Kasumi-1 (cell line): ENCODE measurements at regions not wholly inside any gene's neighbourhood (a gene's known extent, or its start where the extent isn't known, plus 50 kb on each side); places are given as distances from the start of the nearest gene placed in this dataset.
"Not testable (repeated sequence)": the region's sequence is repeated elsewhere in the genome, so short reads cannot be mapped to it uniquely, and the experiment has no call there.

Source experiments
- DNase-seq, 2 experiments: peaks; one replicate each; lab custom pipeline; 2025; lab: John Stamatoyannopoulos, UW

DNA sequence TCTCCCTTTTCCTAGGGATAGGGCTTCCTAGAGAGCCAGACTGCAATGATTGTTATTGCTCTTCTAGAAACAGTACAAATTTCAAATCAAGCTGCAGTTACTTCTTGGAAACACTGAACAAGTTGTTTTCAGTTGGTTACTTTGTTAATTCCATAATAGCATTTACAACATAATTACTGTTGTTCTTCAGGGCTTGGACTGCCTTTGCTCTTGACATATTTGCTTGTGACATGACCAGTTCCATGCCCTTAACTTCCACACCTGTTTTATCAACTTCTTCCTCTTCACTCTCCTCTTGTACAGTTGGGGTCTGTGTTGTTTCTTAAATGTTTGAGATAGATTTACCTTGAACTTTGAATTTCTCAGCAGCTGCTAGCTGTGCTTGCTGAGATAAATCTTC, 104.4 kb downstream of the SEC23IP start:
- DNase-seq: no peak

DNA sequence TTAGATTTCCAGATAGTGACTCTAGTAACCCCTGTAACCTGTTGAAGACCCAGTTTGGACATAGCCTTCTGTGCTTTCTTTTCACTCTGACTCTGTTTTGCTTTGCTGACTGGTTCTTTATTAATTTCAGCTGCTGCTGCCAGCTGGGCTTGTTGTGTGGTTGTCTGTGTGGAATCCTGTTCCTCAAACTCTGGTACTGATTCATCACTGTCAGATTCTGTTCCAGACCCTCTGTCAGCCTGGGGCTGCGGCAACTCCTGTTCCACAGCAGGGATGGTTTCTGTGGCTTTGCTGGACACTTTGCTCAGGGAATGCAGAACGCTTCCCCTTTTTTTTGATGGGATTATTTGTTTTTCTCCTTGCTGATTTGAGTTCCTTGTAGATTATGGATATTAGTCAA, 104.9 kb downstream of the SEC23IP start:
- DNase-seq: no peak

DNA sequence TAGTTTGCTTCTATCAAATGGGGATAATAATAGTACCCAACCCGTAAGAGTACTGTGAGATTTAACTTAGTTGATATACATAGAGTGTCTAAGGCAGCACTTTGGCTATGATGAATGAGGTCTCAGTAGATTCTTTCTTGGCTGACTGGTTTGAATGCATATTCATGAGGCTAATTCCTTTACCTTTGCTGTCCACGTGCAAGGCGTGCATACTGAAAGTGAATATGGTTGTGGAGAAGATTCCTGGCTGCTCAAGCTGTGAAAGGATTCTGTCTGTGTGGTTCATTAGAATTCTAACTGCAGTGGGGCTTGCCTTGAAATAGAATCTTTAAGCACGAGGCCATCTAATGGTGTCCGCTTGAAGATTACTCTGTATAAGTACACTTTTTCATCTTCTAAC, 110.3 kb downstream of the SEC23IP start:
- DNase-seq: no peak

DNA sequence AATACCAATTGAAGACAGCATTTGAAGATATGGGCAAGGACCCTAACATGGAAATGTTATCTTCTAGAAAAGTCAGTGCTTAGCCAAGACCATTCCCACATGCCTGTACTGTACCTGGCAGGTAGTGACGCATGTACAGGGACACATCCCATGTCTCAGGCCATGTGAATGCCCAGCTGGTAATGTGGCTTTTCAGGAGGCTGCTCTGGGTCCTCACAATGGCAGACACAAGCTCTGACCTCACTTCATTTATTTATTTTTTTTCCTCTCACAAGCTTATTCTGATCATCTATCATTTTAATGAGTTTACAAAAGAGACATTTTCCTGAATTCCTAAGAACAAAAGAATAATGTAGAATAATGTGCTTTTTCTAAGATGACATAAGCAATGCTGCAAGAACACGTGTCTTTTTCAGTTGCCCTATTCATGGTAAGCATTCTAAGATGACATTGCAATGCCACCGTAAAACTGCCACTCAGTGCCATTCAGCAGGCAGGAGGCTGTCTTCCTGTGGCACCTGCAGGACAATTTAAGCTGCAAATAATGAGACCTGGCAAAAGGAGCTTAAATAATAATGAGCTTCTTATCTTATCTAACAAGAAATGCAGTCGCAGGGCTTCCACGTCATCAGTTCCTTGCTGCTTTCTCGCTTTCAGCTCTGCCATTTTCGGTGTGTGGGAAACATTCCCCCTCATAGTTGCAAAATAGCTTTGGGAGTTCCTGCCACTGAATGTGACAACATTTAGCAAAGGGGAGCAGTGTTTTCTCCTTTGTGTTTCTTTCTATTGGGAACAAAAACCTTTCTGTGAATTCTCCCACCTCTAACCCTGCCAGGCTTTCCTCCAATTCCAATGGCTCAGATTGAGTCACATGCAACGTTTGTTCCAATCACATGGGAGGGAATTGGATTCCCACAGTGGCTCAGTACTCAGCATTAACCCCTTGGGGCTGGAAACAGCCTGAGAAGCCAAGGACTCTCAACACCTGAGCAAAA, 113.0 kb downstream of the SEC23IP start:
- DNase-seq: no peak

DNA sequence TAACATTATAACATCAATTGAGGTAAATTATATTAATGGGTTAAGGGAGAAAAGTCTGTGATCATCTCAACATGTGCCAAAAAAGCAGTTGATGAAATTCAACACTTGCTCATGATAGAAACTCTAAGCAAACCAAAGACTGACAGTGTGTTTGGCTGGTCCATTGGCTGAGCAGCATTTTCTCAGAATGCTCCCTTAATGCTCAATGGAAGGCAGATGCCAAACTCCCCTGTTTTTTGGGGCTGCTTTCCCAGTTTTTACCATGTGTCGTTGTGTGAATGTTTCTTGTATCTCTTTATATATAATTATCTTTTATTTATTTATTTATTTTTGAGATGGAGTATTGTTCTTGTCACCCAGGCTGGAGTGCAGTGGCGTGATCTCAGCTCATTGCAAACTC, 114.7 kb downstream of the SEC23IP start:
- DNase-seq: no peak

DNA sequence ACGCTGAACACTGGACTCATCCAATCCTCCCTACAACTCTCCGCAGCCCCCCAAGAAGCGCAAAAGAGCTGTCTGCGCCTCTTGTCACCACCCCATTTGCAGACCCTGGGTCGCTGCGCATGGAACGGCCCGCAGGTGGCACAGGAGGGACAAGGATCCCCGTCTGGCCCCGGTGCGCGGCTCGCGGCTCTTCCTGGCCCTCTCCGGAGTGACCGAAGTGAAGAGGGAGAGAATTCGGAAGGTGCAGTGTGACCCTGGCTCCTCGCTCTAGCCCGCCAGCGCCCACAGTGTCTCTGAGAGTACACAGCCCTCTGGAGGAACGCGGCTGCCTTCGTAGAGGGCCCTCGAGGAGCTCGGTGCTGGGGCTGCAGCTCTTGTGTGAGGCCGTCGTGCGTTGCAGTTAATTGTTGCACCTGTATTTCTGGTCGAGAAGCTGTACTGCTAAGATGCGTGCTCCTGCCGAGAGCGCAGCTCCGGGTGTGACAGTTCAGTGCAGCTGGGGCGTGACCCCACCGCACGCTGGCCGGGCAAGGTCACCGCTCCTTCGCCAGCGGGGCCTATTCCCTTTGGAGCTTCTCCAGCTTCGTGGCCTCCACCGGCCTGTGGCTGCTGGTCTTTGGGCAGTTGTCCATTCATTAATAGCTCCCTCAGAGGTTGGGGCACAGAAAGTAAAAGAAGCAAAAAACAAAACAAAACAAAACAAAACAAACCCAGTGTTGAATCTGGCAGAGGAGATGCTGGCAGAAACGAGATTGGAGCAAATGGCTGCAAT, 119.0 kb downstream of the SEC23IP start:
- no peak for DNase-seq

DNA sequence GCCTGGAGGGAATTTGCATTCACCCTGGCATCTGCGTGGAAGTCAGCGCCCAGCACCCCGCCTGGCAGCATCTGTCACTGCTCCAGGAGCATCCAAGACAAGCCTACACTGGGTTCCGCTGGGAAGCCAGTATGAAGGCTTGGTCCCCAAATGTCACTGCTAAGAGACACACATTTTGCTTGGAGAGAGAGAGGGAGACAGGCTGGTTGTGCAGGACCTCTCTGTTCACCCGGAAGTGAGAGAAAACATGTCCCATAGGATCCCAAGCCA, 119.5 kb downstream of the SEC23IP start:
- no peak for DNase-seq

DNA sequence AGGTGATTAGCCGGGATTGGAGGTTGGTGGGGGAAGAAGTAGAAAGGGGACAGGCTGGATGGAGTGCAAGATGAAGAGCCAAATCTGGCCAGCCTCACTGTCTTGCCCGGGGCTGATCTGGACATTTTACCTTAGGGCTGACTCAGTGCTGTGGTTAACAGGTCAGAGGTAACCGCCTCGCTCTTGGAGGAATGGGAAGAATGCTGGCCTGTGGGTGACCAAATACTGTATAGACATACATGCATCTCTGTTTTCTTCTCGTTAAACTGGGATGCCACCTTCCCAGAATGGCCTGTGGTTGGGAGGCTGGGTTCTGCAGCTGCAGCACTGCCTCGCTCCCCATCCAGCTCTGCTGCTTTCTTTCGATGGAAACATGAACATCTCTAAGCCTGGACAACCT, 120.0 kb downstream of the SEC23IP start:
- DNase-seq: no peak

DNA sequence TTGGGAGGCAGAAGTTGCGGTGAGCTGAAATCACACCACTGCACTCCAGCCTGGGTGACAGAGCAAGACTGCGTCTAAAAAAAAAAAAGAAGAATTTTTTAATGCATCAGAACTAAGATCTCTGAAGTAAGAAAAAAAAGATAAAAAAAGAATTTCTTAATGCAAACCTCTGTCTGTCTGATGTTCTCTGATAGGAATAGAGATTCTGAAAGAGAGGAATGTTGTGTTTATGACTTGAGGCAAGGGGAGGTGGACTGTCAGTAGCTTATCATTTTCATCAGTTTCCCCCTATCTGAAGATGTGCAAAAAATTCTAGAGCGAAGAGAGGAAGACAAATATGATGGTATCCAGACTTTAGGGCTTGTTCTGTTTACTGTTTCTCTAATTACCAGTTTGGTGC, 121.5 kb downstream of the SEC23IP start:
- no peak for DNase-seq

DNA sequence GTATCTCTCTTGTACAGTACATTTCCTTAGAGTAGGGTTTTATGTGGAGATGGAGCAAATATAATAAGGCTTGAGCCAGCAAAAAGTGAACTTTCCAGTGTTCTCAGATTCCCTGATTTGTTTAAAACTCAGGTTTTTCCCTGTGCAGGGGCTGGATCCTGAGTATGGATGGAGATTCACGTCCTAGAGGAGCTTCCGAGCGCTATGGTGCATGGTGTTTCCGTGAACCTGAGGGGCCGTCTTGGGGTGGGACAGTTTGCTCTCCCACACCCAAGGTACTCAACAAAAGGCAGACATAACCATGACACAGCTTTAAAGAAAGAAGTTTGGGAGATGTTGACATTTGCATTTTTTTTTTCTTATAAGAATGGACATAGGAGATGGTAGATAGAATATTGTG, 122.5 kb downstream of the SEC23IP start:
- DNase-seq: no peak

DNA sequence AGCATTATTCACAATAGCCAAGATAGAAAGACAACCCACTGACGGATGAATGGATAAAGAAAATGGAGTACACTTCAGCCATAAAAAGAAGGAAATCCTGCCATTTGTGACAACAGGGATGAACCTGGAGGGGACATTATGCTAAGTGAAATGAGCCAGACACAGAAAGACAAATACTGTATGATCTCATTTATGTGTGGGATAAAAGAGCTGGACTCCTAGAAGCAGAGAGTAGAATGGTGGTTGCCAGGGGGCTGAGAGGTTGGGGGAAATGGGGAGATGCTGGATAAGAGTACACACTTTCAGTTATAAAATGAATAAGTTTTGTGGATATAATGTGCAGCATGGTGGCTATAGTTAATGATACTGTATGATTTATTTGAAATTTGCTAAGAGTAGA, 124.4 kb downstream of the SEC23IP start:
- DNase-seq: no peak

DNA sequence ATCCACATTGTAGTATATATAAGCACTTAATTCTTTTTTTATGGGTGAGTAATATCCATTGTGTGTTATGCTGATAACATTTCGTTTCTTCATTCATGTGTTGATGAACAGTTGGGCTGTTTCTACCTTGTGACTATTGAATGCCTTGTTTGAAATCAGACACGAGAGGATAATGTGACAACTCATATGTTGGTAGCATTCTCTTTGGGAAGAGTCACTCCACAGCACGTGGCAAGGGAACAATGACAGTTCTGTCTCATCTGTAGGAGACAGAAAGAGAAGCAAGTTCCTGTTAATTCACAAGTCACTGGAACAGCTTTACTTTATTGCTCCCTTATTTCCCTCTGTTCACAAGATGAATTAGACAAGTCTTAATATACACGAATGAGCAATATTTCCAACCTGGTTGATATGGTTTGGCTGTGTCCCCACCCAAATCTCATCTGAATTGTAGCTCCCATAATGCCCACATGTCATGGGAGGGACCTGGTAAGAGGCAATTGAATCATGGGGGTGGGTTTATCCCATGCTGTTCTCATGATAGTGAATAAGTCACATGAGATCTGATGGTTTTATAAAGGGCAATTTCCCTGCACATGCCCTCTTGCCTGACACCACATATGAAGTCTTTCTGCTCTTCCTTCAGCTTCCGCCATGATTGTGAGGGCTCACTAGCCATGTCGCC, 125.3 kb downstream of the SEC23IP start:
- no peak for DNase-seq

DNA sequence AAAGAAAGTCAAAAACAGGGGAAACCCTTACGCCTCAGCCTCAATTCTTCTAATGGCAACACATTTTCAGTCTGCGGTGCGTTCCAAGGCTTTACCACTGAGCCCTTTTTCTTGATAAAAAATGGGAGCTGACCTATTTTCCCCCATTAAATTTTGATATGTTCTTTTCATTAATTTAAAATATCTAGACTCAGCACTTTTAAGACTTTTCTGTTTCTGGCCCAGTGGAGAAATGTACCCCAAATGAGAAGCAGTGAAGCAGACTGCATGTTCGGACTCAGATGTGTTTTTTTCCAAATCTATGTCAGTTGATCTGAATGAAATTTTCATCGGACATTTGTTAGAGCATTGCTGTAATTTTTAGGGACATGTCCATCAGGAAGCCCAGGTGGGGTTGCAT, 126.2 kb downstream of the SEC23IP start:
- DNase-seq: no peak

DNA sequence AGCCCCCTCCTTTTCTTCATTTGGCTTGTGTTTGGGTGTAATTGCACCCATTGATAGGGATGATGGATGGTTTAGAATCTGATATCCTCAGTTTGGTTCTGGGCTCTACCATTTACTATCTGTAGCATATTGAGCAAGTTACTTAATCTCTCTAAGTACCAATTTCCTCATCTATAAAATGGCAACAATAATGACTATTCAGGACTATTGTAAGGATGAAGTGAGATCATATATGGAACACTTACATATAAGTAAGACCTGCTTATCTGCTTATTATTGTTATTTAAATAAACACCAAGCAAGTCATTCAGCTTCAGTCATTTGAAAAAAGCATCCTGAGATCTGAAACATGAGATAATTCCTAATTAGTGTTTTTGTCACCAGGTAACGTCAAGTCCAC, 127.0 kb downstream of the SEC23IP start:
- no peak for DNase-seq

DNA sequence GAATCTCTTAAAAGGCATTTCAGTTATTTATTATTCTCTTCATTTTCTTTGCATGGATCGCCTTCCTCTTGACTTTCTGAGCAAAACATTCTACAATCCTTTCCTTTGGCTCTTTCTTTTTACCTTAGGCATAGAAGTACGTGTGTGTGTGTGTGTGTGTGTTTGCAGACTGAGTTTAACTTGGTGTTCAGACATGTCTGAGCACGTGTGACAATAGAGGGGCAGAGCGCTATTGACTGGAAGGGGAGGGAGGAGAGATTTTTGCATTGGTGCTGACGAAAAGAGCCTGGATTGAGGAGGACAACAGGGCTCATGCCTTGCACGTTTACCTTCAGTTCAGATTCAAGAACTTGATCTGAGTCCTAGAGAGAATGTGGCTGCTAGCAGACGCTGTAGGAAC, 129.8 kb downstream of the SEC23IP start:
- DNase-seq: no peak

DNA sequence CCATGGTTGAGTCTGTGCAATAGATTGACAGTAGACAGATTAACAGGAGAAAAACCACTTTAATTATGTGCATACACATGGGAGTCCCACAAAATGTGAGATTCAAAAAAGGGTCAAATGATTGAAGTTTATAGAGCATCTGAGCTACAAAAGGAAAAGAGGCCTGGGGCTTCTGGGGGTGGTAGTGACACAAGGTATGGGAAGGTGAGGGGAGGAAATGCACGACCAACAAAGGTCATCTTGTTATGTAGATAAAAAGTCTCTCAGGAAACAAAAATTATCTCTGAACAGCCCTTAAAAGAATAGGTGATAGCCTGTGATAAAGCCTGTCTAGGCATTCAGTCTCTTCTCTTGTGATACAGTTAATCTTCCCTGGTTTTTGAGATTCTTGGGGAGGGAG, 141.7 kb downstream of the SEC23IP start:
- no peak for DNase-seq

DNA sequence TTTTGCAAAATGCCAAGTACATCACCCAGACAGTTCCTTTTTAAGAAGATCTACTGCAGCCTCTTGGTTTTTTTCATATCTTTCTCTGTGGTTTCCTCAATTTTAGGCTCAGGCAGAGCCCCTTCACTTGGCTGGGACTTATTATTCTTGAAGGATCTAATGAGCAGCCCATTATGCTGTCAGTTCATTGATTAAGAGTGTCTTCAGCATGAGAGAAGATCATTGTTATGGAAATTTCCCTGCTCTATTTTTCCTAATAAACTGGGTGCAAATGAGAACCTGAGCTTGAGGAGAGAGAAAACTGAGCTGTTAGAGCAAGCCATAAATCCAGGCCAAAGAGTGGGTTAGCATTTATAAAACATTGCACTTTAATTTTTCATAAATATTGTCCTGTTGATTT, 146.5 kb downstream of the SEC23IP start:
- no peak for DNase-seq

DNA sequence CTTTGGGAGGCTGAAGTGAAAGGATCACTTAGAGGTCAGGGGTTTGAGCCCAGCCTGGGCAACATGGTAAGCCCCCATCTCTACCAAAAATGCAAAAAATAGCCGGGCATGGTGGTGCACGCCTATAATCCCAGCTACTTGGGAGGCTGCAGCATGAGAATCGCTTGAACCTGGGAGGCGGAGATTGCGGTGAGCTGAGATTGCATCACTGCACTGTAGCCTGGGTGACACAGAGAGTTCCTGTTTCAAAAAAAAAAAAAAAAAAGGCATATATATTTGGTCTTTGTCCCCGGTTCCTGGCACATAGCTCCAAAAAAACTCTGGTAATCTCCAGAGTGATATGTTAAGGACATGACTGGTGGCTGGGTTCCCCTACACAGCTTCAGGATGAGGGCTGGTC, 147.3 kb downstream of the SEC23IP start:
- DNase-seq: no peak

DNA sequence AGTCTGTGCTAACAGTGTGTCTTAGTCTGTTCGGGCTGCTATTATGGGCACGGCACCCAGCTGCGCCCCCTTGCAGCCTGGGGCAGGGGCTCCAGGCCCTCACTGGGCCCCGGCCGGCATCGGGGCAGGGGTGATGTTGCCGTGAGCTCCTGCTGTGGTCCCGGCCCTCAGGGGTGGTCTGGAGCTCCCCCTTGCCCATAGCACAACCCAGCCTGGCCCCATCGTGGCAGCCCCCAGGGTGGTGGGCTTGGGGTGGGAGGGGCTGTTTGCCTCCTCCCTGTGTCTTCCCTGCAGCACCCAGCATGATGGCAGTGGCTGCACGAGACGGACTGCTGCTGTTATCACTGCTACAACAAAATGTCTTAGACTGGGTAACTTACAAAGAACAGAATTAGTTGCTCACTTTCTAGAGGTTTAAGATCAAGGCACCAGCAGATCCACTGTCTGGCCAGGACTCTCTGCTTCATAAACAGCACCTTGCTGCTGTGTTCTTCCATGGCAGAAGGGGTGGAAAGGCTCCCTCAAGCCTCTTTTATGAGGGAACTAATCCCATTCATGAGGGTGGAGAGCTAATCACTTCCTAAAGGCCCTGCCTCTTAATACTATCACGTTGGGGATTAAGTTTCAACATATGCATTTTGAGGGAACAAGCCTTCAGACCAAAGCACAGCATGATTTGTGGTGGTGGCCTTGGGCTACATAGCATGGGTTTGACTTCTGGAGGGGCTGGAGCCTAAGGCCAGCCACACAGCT, 149.5 kb downstream of the SEC23IP start:
- no peak for DNase-seq

DNA sequence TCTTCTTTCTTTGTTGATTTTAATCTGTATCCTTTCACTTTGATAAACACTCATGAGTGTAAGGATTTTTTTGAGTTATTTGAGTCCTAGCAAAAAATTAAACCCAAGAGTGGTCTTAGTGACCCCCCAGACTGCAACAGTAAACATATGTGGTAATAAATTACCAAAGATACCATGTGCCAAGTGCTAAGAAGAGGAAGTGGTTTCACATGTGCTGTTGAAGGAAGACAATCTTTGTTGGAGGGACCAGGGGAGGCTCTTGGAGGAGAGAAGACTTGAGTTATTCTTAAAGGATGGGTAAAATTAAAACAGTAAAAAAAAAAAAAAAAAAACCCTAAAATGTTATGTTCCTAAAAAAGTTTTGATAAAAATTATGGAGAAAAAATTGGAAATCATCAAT, 150.2 kb downstream of the SEC23IP start:
- DNase-seq: no peak

DNA sequence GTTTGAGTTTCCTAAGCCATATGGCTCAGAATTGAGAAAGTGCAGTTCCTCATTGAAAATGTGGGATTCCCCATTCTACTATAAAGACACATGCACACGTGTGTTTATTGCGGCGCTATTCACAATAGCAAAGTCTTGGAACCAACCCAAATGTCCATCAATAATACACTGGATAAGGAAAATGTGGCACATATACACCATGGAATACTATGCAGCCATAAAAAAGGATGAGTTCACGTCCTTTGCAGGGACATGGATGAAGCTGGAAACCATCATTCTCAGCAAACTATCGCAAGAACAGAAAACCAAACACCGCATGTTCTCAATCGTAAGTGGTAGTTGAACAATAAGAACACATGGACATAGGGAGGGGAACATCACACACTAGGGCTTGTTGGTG, 154.8 kb downstream of the SEC23IP start:
- not testable (repeated sequence) for DNase-seq

DNA sequence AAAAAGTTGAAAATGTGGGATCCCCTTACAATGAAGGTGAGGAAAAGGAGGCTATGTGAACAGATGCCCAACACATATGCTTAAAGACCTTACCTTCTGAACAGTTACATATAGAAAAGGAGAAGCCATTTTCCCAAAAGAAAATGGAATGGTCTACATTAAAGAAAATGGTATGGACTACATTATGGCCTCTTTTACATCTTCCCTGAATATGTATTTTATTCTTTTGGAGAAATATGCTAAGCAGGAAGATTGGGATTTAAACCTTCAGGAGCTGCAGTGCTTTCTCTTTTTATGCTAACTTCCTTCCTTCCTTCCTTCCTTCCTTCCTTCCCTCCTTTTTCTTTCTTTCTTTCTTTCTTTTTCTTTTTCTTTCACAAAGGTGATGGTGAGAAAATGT, 155.4 kb downstream of the SEC23IP start:
- DNase-seq: no peak
